KMS-11 (cell line): ENCODE measurements at regions not wholly inside any gene's neighbourhood (a gene's known extent, or its start where the extent isn't known, plus 50 kb on each side); places are given as distances from the start of the nearest gene placed in this dataset.

ENCODE experiments used
- H2AFZ ChIP-seq: fragments of 200-600 bp; sonication (generic); 2 replicates; pipeline ENCODE4 v1.6.1; 2016; ENCODE audit warnings: antibody characterized with exemption, mixed run types, low read depth
- H3K27ac ChIP-seq: fragments of 200-600 bp; sonication (generic); 2 replicates; pipeline ENCODE4 v1.6.1; 2016; ENCODE audit warnings: mild to moderate bottlenecking, mixed run types
- H3K27me3 ChIP-seq: fragments of 200-600 bp; sonication (generic); 2 replicates; pipeline ENCODE4 v1.6.1; 2017; ENCODE audit warnings: mild to moderate bottlenecking, low read depth, mixed run types, moderate library complexity; ENCODE audit not compliant: insufficient read depth
- H3K36me3 ChIP-seq: fragments of 200-600 bp; sonication (generic); 2 replicates; pipeline ENCODE4 v1.6.1; 2017; ENCODE audit warnings: mild to moderate bottlenecking, mixed run types; ENCODE audit not compliant: insufficient read depth
- H3K4me1 ChIP-seq: fragments of 200-600 bp; sonication (generic); 2 replicates; pipeline ENCODE4 v1.6.1; 2016; ENCODE audit warnings: mild to moderate bottlenecking, low read depth, mixed run types; ENCODE audit not compliant: poor library complexity, severe bottlenecking
- H3K4me2 ChIP-seq: fragments of 200-600 bp; sonication (generic); 2 replicates; pipeline ENCODE4 v1.7.0; 2016; ENCODE audit warnings: mild to moderate bottlenecking, mixed run types
- H3K4me3 ChIP-seq: fragments of 200-600 bp; sonication (generic); IDR thresholded peaks from 2 replicates; pipeline ENCODE4 v1.6.1; 2017; ENCODE audit warnings: low read depth, low read length, mixed read lengths; ENCODE audit not compliant: insufficient read depth
- H3K79me2 ChIP-seq: fragments of 200-600 bp; sonication (generic); 2 replicates; pipeline ENCODE4 v1.6.1; 2016; ENCODE audit warnings: low read depth, mixed run types; ENCODE audit not compliant: insufficient read depth
- H3K9ac ChIP-seq: fragments of 200-600 bp; sonication (generic); 2 replicates; pipeline ENCODE4 v1.6.1; 2016; ENCODE audit warnings: mild to moderate bottlenecking, mixed run types
- H4K20me1 ChIP-seq: fragments of 200-600 bp; sonication (generic); 2 replicates; pipeline ENCODE4 v1.6.1; 2016; ENCODE audit warnings: mild to moderate bottlenecking, mixed run types; ENCODE audit not compliant: insufficient read depth
- TF ChIP-seq, protein P1 (sequence below): fragments of 200-600 bp; sonication (generic); conservative IDR thresholded peaks from 2 replicates; pipeline ENCODE4 v1.6.1; 2017; ENCODE audit warnings: low read depth, mild to moderate bottlenecking, antibody characterized with exemption, low read length, moderate library complexity, mixed read lengths

DNA sequence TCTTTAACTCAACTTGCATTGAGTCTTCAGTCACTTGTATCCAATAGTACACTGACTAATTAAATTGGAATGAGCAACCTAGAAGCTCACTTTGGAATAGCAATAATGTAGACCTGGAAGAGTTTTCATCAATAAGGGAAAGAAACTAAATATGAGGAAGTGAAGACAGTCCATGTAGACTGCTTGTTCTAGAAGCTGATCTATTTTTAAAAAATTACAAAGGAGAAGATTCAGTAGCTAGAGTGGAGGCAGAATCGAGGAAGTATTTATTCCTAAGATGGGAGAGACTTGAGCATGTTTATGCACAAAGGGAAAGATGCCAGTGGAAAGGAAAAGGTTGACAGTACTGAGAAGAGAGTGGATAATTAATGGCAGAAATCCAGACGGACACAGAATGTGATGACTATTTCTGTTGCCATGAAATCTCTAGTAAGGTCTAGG, 156.3 kb upstream of the PDE3A start:
- H3K27ac ChIP-seq, result no peak overlapping the region
- H3K4me2 ChIP-seq, result no peak overlapping the region
- H3K36me3 ChIP-seq, result no peaks in the 10 kb centered on the region
- no peaks in the 10 kb centered on the region for H3K79me2 ChIP-seq
- no peak overlapping the region for H3K4me3 ChIP-seq
- TF ChIP-seq, protein P1, sequence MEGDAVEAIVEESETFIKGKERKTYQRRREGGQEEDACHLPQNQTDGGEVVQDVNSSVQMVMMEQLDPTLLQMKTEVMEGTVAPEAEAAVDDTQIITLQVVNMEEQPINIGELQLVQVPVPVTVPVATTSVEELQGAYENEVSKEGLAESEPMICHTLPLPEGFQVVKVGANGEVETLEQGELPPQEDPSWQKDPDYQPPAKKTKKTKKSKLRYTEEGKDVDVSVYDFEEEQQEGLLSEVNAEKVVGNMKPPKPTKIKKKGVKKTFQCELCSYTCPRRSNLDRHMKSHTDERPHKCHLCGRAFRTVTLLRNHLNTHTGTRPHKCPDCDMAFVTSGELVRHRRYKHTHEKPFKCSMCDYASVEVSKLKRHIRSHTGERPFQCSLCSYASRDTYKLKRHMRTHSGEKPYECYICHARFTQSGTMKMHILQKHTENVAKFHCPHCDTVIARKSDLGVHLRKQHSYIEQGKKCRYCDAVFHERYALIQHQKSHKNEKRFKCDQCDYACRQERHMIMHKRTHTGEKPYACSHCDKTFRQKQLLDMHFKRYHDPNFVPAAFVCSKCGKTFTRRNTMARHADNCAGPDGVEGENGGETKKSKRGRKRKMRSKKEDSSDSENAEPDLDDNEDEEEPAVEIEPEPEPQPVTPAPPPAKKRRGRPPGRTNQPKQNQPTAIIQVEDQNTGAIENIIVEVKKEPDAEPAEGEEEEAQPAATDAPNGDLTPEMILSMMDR, result no peak
- no peak overlapping the region for H2AFZ ChIP-seq
- H4K20me1 ChIP-seq, result no peaks in the 10 kb centered on the region
- no peaks in the 10 kb centered on the region for H3K4me1 ChIP-seq
- H3K27me3 ChIP-seq, result no peaks in the 10 kb centered on the region
- no peak overlapping the region for H3K9ac ChIP-seq

DNA sequence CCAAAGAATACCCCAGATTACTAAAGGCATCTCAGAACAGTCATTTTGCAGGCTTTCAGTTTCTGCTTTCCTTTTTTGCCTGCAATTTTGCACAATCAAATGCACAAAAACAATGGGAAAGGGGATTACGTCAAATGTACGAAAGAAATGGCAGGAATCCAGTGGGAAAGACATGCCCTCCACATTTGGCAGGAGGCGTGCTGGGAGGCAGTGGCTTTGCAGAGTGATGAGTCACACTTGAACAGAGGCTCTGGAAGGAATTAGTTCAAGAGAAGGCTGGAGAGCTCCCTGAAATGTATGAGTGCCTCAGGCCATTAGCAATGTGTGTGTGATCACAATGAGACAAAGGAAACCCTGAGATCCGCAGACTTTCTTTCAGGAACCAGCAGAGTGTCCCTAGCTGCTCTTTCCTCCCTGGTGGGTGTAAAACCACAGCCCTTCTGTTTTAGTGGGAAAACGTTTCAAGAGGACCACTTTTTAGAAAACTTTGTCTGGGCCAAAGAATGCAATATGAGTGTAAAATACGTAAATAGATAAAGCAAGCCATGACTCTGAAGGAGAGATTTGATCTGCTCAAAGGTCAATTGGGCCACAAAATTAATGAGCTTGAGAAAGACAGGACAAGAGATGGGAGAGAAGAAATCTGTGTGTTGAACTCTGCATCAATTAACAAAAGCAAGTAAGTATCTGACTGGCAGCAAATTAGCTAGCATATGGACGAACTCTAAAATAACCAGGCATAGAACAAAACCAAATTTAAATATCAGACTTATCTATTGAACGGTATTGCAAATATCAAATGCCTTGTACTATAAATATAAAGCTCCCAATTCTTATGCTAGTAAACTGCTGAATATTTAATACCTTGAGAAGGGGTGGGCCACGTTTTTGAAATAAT, 155.4 kb upstream of the PDE3A start:
- TF ChIP-seq, protein P1, result no peak
- no peaks in the 10 kb centered on the region for H3K36me3 ChIP-seq
- H4K20me1 ChIP-seq, result no peaks in the 10 kb centered on the region
- no peaks in the 10 kb centered on the region for H3K4me1 ChIP-seq
- H3K9ac ChIP-seq, result no peak overlapping the region
- no peak overlapping the region for H3K27ac ChIP-seq
- no peak overlapping the region for H2AFZ ChIP-seq
- no peaks in the 10 kb centered on the region for H3K27me3 ChIP-seq
- H3K4me2 ChIP-seq, result no peak overlapping the region
- no peaks in the 10 kb centered on the region for H3K79me2 ChIP-seq
- H3K4me3 ChIP-seq, result no peak overlapping the region

DNA sequence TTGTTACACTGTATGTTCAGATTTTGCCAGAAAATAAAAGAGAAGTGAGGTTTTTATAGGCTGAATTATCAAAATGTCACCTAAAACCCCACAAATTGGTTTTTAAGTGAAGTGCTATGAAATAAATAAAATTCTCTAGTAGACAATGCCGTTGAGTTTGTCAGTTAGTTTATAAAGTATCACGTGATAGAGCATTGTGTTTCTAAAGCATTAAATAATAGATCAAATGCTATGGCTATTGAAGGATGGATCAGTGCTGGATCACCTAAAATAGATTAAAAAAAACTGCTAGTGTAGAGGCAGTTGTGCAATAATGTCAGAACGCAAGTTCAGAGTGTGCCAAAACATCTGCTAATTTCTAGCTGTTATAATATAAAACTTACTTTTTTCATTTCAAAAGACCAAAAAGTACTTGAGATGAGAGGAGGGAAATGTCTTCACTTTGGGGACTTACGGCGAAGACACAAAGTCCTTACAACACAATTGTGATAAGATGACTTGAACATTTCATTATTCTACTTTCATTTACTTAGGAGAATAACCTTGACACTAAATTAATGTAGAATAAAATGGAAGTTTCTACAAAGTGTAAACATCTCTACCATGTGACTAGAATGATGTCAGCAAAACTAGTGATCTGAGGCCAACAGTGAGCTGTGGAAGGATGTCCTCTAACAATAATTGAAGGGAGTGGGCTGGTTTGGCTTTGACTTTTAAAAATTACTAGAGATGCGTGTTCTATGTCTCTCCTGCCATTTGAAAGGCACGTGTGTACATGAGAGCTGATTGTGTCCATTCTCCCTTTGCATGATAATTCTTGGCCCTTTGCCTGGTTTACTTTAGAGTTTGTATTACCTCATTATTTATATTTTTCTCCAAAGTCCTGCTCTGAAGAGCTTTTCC, 154.4 kb upstream of the PDE3A start:
- Histone ChIP-seq H3K79me2 (no peaks in the 10 kb centered on the region), H4K20me1 (no peaks in the 10 kb centered on the region), H3K4me2 (no peak overlapping the region), H3K36me3 (no peaks in the 10 kb centered on the region), H3K27me3 (no peaks in the 10 kb centered on the region), H3K27ac (no peak overlapping the region), H3K4me1 (no peaks in the 10 kb centered on the region), H2AFZ (no peak overlapping the region), H3K9ac (no peak overlapping the region), H3K4me3 (no peak overlapping the region)
- TF ChIP-seq, protein P1, result no peak

DNA sequence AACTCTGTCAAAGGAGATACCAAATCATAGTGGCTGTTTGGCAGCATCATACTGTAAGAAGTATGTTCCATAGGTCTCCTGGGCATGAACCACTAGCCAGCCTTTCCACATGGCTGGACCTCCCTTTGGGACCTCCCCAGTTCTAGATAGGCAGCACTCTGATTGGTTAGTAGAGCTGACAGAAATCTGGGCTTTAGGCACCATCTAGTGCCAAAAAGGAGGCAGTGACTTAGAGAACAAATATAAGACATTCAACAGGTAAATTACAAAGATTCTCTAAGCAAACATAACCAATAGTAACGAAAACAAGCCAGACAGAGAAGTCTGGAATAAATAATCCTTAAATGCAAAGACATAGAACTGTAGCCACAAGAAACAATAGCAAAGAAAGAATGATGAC, 148.0 kb upstream of the PDE3A start:
- Histone ChIP-seq H3K4me2 (no peak overlapping the region), H3K27ac (no peak overlapping the region), H3K4me1 (no peaks in the 10 kb centered on the region), H4K20me1 (no peaks in the 10 kb centered on the region), H3K4me3 (no peak overlapping the region), H3K79me2 (no peaks in the 10 kb centered on the region), H3K36me3 (no peaks in the 10 kb centered on the region), H3K27me3 (no peaks in the 10 kb centered on the region), H2AFZ (no peak overlapping the region), H3K9ac (no peak overlapping the region)
- TF ChIP-seq, protein P1, result no peak
